ENCODE measurements at regions not wholly inside any gene's neighbourhood (a gene's known extent, or its start where the extent isn't known, plus 50 kb on each side); places are given as distances from the start of the nearest gene placed in this dataset.

DNA sequence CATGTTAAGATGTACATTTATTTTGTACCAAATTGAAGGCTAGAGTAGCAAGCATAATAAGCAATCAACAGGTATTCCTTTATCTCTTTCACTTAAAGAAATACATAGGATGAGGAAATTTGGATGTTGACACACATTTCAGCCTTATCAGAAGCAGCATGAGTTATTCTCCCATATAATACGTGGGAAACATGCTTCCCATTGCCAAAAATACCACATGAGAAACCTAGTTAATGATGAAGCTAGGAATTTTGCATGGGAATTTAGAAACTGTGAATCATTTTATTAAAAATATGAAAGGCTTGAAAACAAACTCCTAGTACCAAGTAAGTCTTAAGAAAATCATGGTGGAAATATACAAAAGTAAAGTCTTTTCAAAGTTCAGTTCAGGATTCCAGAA, 751.8 kb downstream of the TSN start:
- Histone ChIP-seq H3K9me3 (ENCODE audit: control insufficient read depth in 3 of 3, low read length in 3 of 3) (no peaks in the 10 kb centered on the region), H3K27ac (ENCODE audit: low read depth, low read length) (no peak overlapping the region), H3K9ac (ENCODE audit: low read depth in 1 of 3, low read length in 3 of 3) (no peak overlapping the region), H3K4me1 (ENCODE audit: control insufficient read depth in 3 of 3, insufficient read depth in 3 of 3, low read length in 3 of 3) (no peaks in the 10 kb centered on the region), H3K4me3 (ENCODE audit: low read length in 3 of 3) (no peak overlapping the region), H3K36me3 (ENCODE audit: control insufficient read depth in 3 of 3, insufficient read depth in 3 of 3, low read length in 3 of 3) (no peaks in the 10 kb centered on the region), H3K27me3 (ENCODE audit: control insufficient read depth in 3 of 3, insufficient read depth in 3 of 3, low read length in 3 of 3) (no peaks in the 10 kb centered on the region)

DNA sequence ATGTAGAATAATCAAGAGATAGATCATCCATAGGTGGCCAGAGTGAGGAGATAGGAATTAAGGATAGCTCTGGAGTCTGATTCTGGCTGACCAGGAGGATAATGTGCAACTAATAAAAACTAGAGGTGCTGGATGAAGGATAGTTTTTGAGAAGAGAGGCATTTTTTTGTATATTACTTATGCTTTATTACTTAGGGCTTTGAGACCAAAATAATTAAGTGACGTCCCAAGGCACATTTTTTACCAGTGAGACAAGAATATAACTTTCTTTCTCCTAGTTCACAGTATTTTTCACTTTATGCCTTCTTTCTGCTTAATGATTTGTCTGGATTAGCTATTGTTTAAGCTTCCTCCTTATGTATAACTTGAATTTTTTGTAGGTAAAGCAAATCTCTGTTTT, 756.6 kb downstream of the TSN start:
- Histone ChIP-seq H3K4me3 (ENCODE audit: low read length in 3 of 3) (no peak overlapping the region), H3K27me3 (ENCODE audit: control insufficient read depth in 3 of 3, insufficient read depth in 3 of 3, low read length in 3 of 3) (no peaks in the 10 kb centered on the region), H3K27ac (ENCODE audit: low read depth, low read length) (no peak overlapping the region), H3K36me3 (ENCODE audit: control insufficient read depth in 3 of 3, insufficient read depth in 3 of 3, low read length in 3 of 3) (no peaks in the 10 kb centered on the region), H3K4me1 (ENCODE audit: control insufficient read depth in 3 of 3, insufficient read depth in 3 of 3, low read length in 3 of 3) (no peaks in the 10 kb centered on the region), H3K9me3 (ENCODE audit: control insufficient read depth in 3 of 3, low read length in 3 of 3) (no peaks in the 10 kb centered on the region), H3K9ac (ENCODE audit: low read depth in 1 of 3, low read length in 3 of 3) (no peak overlapping the region)

DNA sequence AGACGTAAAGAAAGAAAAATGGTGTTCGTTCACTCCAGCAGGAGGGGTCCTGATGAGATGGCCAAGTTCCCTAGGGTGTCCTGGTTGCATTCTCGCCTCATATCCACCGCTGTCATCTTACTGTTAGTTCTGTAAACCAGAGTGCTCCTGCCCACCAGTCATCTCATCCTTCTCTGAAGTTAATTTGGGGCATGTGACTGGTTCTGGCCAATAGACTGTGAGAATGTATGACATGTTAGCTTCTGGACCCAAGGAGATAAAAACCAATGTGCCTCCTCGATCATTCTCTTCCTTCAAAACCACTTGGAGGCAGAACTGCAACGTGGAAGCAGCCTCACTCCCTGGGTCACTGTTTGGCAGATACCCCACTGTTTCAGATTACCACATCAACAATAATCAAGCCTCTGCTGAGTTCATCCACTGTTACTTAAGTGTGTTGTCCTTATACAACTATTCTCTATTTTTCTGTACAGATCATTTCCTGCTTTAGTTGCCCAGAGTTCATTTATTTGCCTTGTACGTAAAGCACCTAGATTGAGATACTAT, 759.1 kb downstream of the TSN start:
- H3K9ac ChIP-seq (ENCODE audit: low read depth in 1 of 3, low read length in 3 of 3) = no peak overlapping the region
- H3K4me3 ChIP-seq (ENCODE audit: low read length in 3 of 3) = no peak overlapping the region
- H3K36me3 ChIP-seq (ENCODE audit: control insufficient read depth in 3 of 3, insufficient read depth in 3 of 3, low read length in 3 of 3) = no peaks in the 10 kb centered on the region
- no peaks in the 10 kb centered on the region for H3K4me1 ChIP-seq (ENCODE audit: control insufficient read depth in 3 of 3, insufficient read depth in 3 of 3, low read length in 3 of 3)
- H3K9me3 ChIP-seq (ENCODE audit: control insufficient read depth in 3 of 3, low read length in 3 of 3) = no peaks in the 10 kb centered on the region
- H3K27me3 ChIP-seq (ENCODE audit: control insufficient read depth in 3 of 3, insufficient read depth in 3 of 3, low read length in 3 of 3) = no peaks in the 10 kb centered on the region
- no peak overlapping the region for H3K27ac ChIP-seq (ENCODE audit: low read depth, low read length)

DNA sequence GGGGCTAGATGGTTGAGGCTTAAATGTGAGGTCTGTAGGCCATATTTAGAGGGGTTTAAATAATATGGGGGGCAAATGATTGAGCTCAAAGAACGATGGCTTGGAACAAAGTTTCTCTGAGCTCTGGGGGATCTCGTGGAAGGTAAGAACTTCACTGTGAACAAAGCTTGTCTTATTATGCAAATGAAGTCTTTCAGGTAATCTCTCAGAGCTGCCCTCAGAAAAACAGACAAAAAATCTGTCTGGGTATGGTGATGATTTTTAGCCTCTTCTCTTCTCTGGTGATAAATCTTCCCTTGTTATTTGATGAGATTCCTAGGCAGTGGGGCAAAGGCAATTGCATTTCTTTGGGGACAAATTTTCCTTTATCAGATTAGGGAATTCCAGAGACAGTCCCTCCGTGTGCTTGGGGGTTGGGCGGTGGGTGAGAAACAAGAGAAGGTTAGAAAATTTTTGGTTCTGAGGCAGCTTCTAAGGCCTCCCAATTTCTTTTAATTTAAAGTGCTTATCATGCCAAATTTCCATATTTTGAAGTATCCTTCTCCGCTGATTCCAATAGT, 760.4 kb downstream of the TSN start:
- Histone ChIP-seq H3K4me3 (ENCODE audit: low read length in 3 of 3) (no peak overlapping the region), H3K36me3 (ENCODE audit: control insufficient read depth in 3 of 3, insufficient read depth in 3 of 3, low read length in 3 of 3) (no peaks in the 10 kb centered on the region), H3K4me1 (ENCODE audit: control insufficient read depth in 3 of 3, insufficient read depth in 3 of 3, low read length in 3 of 3) (no peaks in the 10 kb centered on the region), H3K9ac (ENCODE audit: low read depth in 1 of 3, low read length in 3 of 3) (no peak overlapping the region), H3K27ac (ENCODE audit: low read depth, low read length) (no peak overlapping the region), H3K27me3 (ENCODE audit: control insufficient read depth in 3 of 3, insufficient read depth in 3 of 3, low read length in 3 of 3) (no peaks in the 10 kb centered on the region), H3K9me3 (ENCODE audit: control insufficient read depth in 3 of 3, low read length in 3 of 3) (no peaks in the 10 kb centered on the region)

DNA sequence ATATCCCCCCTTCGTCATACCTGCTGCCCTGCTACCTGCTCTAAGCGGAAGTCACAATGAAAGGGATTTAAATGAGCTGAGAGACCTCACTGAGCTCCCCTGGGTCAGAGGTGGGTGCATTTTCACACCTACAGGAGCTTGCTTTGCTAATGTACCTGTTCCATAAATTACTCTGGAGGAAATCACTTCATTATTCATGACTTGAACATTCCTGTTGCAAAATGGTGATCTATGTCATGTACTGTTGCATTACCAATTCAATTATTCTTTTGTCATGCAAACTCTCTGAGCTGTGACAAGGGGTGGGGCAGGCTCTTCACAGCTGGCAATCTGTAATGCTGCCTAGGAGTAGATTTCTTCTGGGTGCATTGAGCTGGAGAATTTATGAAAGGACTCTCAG, 761.3 kb downstream of the TSN start:
- H3K9ac ChIP-seq (ENCODE audit: low read depth in 1 of 3, low read length in 3 of 3) = no peak overlapping the region
- H3K9me3 ChIP-seq (ENCODE audit: control insufficient read depth in 3 of 3, low read length in 3 of 3) = no peaks in the 10 kb centered on the region
- no peaks in the 10 kb centered on the region for H3K4me1 ChIP-seq (ENCODE audit: control insufficient read depth in 3 of 3, insufficient read depth in 3 of 3, low read length in 3 of 3)
- no peak overlapping the region for H3K27ac ChIP-seq (ENCODE audit: low read depth, low read length)
- no peaks in the 10 kb centered on the region for H3K27me3 ChIP-seq (ENCODE audit: control insufficient read depth in 3 of 3, insufficient read depth in 3 of 3, low read length in 3 of 3)
- no peaks in the 10 kb centered on the region for H3K36me3 ChIP-seq (ENCODE audit: control insufficient read depth in 3 of 3, insufficient read depth in 3 of 3, low read length in 3 of 3)
- H3K4me3 ChIP-seq (ENCODE audit: low read length in 3 of 3) = no peak overlapping the region

DNA sequence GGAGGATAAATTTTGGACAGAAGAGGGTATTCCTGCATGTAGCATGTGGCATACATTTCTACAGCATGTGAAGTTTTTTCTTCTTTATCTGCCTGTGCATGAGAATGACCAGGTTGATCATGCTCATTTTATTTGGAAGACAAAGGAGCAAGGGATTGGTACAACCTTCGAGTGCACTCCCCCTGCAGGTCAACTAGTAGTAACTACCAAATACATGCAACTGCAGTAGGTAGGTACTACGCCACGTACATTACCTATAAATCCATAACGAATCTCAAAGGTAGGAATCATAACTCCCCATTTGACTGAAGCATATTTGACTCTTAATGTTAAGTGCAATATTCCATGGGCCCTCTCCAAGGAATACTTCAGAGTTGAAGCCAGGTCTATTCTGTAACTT, 763.9 kb downstream of the TSN start:
- Histone ChIP-seq H3K27ac (ENCODE audit: low read depth, low read length) (no peak overlapping the region), H3K36me3 (ENCODE audit: control insufficient read depth in 3 of 3, insufficient read depth in 3 of 3, low read length in 3 of 3) (no peaks in the 10 kb centered on the region), H3K4me3 (ENCODE audit: low read length in 3 of 3) (no peak overlapping the region), H3K9me3 (ENCODE audit: control insufficient read depth in 3 of 3, low read length in 3 of 3) (no peaks in the 10 kb centered on the region), H3K4me1 (ENCODE audit: control insufficient read depth in 3 of 3, insufficient read depth in 3 of 3, low read length in 3 of 3) (no peaks in the 10 kb centered on the region), H3K27me3 (ENCODE audit: control insufficient read depth in 3 of 3, insufficient read depth in 3 of 3, low read length in 3 of 3) (no peaks in the 10 kb centered on the region), H3K9ac (ENCODE audit: low read depth in 1 of 3, low read length in 3 of 3) (no peak overlapping the region)

DNA sequence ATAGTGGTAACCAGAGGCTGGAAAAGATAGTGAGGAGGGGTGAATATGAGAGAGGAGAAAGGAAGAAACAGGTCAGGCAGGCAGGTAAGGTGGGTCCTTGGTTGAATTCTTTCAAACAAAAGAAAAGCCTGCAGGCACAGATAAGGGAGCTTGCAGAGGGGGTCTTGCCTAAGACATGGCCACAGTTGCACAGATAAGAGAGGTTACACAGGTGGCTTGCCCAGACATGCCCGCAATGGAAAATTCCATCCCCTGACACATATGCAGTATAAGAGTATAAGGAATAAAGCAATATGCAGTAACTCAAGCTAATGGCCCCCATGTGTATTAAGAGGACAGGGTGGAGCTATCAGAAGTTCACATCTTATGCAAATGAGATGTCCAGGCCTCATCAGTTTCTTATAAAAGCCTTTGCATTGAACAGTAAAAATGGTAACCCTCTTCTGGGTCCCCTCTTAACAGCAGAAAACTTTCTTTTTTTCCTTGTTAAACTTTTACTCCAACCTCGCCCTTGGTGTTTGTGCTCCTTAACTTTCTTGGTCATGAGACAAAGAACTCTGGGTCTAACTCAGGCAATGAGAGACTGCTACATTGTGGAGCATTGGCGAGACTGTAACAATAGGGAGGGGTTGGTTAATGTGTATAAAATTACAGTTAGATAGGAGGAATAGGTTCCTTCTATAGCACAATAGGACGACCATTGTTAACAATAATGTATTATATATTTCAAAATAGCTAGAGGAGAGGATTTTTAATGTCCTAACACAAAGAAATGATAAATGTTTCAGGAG, 764.6 kb downstream of the TSN start:
- Histone ChIP-seq H3K4me3 (ENCODE audit: low read length in 3 of 3) (no peak overlapping the region), H3K9ac (ENCODE audit: low read depth in 1 of 3, low read length in 3 of 3) (no peak overlapping the region), H3K27ac (ENCODE audit: low read depth, low read length) (no peak overlapping the region), H3K36me3 (ENCODE audit: control insufficient read depth in 3 of 3, insufficient read depth in 3 of 3, low read length in 3 of 3) (no peaks in the 10 kb centered on the region), H3K9me3 (ENCODE audit: control insufficient read depth in 3 of 3, low read length in 3 of 3) (no peaks in the 10 kb centered on the region), H3K27me3 (ENCODE audit: control insufficient read depth in 3 of 3, insufficient read depth in 3 of 3, low read length in 3 of 3) (no peaks in the 10 kb centered on the region), H3K4me1 (ENCODE audit: control insufficient read depth in 3 of 3, insufficient read depth in 3 of 3, low read length in 3 of 3) (no peaks in the 10 kb centered on the region)

DNA sequence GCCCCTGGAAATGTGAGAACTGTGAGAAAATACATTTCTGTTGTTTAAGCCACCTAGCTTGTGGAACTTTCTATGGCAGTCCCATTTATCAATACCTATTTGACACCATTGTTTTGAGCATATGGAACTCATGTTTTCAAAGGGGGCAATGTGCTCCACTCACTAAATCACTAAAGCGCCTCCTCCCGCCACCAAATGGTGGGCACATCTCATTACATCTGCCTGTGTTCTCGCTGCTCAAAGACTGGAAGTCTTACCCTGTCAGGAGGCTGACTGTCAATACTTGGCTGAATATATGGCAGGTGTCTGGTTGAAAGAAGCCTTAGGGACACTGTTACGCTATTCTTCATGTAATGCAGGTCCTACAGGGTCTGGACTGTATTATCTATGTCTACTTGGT, 767.7 kb downstream of the TSN start:
- no peaks in the 10 kb centered on the region for H3K4me1 ChIP-seq (ENCODE audit: control insufficient read depth in 3 of 3, insufficient read depth in 3 of 3, low read length in 3 of 3)
- no peaks in the 10 kb centered on the region for H3K27me3 ChIP-seq (ENCODE audit: control insufficient read depth in 3 of 3, insufficient read depth in 3 of 3, low read length in 3 of 3)
- H3K9ac ChIP-seq (ENCODE audit: low read depth in 1 of 3, low read length in 3 of 3) = no peak overlapping the region
- no peak overlapping the region for H3K4me3 ChIP-seq (ENCODE audit: low read length in 3 of 3)
- no peak overlapping the region for H3K27ac ChIP-seq (ENCODE audit: low read depth, low read length)
- no peaks in the 10 kb centered on the region for H3K9me3 ChIP-seq (ENCODE audit: control insufficient read depth in 3 of 3, low read length in 3 of 3)
- H3K36me3 ChIP-seq (ENCODE audit: control insufficient read depth in 3 of 3, insufficient read depth in 3 of 3, low read length in 3 of 3) = no peaks in the 10 kb centered on the region

DNA sequence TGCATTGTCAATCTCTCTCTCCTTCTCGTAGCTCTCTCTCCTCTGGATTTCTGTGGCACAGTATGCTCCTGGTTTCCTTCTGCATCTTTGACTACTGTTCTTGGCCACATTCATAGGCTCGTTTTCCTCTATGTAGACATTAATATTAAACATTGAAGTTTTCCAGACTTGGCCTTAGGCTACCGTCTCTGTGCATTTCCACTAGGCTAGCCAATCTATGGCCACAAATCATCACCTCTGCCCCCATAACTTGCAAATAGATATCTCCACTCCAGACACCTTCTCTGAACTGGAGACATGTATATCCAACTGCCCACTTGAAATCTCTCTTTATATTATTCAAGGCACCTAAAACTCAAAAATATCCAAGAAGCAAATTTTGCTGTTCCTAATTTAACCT, 768.5 kb downstream of the TSN start:
- Histone ChIP-seq H3K9ac (ENCODE audit: low read depth in 1 of 3, low read length in 3 of 3) (no peak overlapping the region), H3K36me3 (ENCODE audit: control insufficient read depth in 3 of 3, insufficient read depth in 3 of 3, low read length in 3 of 3) (no peaks in the 10 kb centered on the region), H3K4me1 (ENCODE audit: control insufficient read depth in 3 of 3, insufficient read depth in 3 of 3, low read length in 3 of 3) (no peaks in the 10 kb centered on the region), H3K4me3 (ENCODE audit: low read length in 3 of 3) (no peak overlapping the region), H3K27me3 (ENCODE audit: control insufficient read depth in 3 of 3, insufficient read depth in 3 of 3, low read length in 3 of 3) (no peaks in the 10 kb centered on the region), H3K27ac (ENCODE audit: low read depth, low read length) (no peak overlapping the region), H3K9me3 (ENCODE audit: control insufficient read depth in 3 of 3, low read length in 3 of 3) (no peaks in the 10 kb centered on the region)

DNA sequence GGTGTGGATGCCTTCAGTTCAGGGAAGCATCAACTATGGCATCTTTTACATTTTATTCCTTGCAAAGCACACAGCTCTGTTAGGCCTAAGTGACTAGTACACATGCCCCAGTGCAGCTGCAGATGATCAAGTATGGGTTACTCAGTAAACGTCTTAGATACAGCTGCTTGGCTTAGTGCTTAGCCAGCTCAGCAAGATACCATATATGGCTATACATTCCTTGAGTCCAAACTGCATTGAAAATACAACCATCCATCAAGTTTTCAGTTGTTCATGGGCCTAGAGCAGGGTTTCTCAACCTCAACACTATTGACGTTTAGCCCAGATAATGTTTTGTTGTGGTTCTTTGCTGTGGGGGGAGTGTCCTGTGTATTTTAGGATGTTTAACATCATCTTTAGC, 769.9 kb downstream of the TSN start:
- Histone ChIP-seq H3K36me3 (ENCODE audit: control insufficient read depth in 3 of 3, insufficient read depth in 3 of 3, low read length in 3 of 3) (no peaks in the 10 kb centered on the region), H3K4me3 (ENCODE audit: low read length in 3 of 3) (no peak overlapping the region), H3K9ac (ENCODE audit: low read depth in 1 of 3, low read length in 3 of 3) (no peak overlapping the region), H3K4me1 (ENCODE audit: control insufficient read depth in 3 of 3, insufficient read depth in 3 of 3, low read length in 3 of 3) (no peaks in the 10 kb centered on the region), H3K27me3 (ENCODE audit: control insufficient read depth in 3 of 3, insufficient read depth in 3 of 3, low read length in 3 of 3) (no peaks in the 10 kb centered on the region), H3K27ac (ENCODE audit: low read depth, low read length) (no peak overlapping the region), H3K9me3 (ENCODE audit: control insufficient read depth in 3 of 3, low read length in 3 of 3) (no peaks in the 10 kb centered on the region)

Measured in skeletal muscle tissue (tissue), 3 donors.